ENCODE measurements at regions not wholly inside any gene's neighbourhood (a gene's known extent, or its start where the extent isn't known, plus 50 kb on each side); places are given as distances from the start of the nearest gene placed in this dataset.

- H3K9me3 Mint-ChIP-seq = no peaks in the 10 kb centered on the region
- no peak for TF ChIP-seq CTCF (conservative IDR thresholded peaks at IDR 0.05)
- no peak overlapping the region for H3K27ac Mint-ChIP-seq
- H3K27me3 ChIP-seq (ENCODE audit: control insufficient read depth, insufficient read depth, low read length, poor library complexity, severe bottlenecking) = no peaks in the 10 kb centered on the region
- H3K4me1 Mint-ChIP-seq = peaks cover 11% of the 10 kb centered on the region
- no peaks in the 10 kb centered on the region for H3K4me1 ChIP-seq (ENCODE audit: control insufficient read depth, insufficient read depth, low read length)
- no peak overlapping the region for H3K9ac ChIP-seq (ENCODE audit: extremely low read depth, low read length, poor library complexity, severe bottlenecking)
- H3K27ac ChIP-seq (ENCODE audit: low read depth, low read length) = no peak overlapping the region
- 88 to 95% methylated on average over 4 of the region's 4 CpGs for WGBS, 2 experiments (ENCODE audit: insufficient coverage in 1 of 2, insufficient read length in 1 of 2)
- H3K27me3 Mint-ChIP-seq (ENCODE audit: insufficient read depth) = peaks cover 17% of the 10 kb centered on the region
- H3K9me3 ChIP-seq (ENCODE audit: control insufficient read depth, low read length) = no peaks in the 10 kb centered on the region
- no peak for DNase-seq
- no peak overlapping the region for H3K4me3 ChIP-seq (ENCODE audit: low read length)
- no peak overlapping the region for H3K4me3 Mint-ChIP-seq
- H3K36me3 Mint-ChIP-seq (ENCODE audit: low read depth) = no peaks in the 10 kb centered on the region
- H3K36me3 ChIP-seq (ENCODE audit: control insufficient read depth, insufficient read depth, low read length) = no peaks in the 10 kb centered on the region
Measured at GRCh38 chr15:66960519-66960918, 104.9 kb upstream of the SMAD3 start.

- no peaks in the 10 kb centered on the region for H3K9me3 ChIP-seq (ENCODE audit: control insufficient read depth, low read length)
- no peak for DNase-seq
- no peak overlapping the region for H3K9ac ChIP-seq (ENCODE audit: extremely low read depth, low read length, poor library complexity, severe bottlenecking)
- H3K9me3 Mint-ChIP-seq = no peaks in the 10 kb centered on the region
- H3K4me1 ChIP-seq (ENCODE audit: control insufficient read depth, insufficient read depth, low read length) = no peaks in the 10 kb centered on the region
- 86 to 91% methylated on average over 4 to 5 of the region's 5 CpGs for WGBS, 2 experiments (ENCODE audit: insufficient coverage in 1 of 2, insufficient read length in 1 of 2)
- H3K36me3 Mint-ChIP-seq (ENCODE audit: low read depth) = no peaks in the 10 kb centered on the region
- H3K4me3 ChIP-seq (ENCODE audit: low read length) = no peak overlapping the region
- H3K4me1 Mint-ChIP-seq = peaks cover 11% of the 10 kb centered on the region
- peaks cover 13% of the 10 kb centered on the region for H3K27me3 Mint-ChIP-seq (ENCODE audit: insufficient read depth)
- H3K4me3 Mint-ChIP-seq = no peak overlapping the region
- no peak overlapping the region for H3K27ac Mint-ChIP-seq
- no peaks in the 10 kb centered on the region for H3K27me3 ChIP-seq (ENCODE audit: control insufficient read depth, insufficient read depth, low read length, poor library complexity, severe bottlenecking)
- H3K36me3 ChIP-seq (ENCODE audit: control insufficient read depth, insufficient read depth, low read length) = no peaks in the 10 kb centered on the region
- H3K27ac ChIP-seq (ENCODE audit: low read depth, low read length) = no peak overlapping the region
- no peak for TF ChIP-seq CTCF (conservative IDR thresholded peaks at IDR 0.05)
Measured at GRCh38 chr15:66961407-66961884, 104.0 kb upstream of the SMAD3 start.

GRCh38 chr15:66961901-66962300 lies 103.5 kb upstream of the SMAD3 start:
- Histone ChIP-seq H3K9me3 (ENCODE audit: control insufficient read depth, low read length) (no peaks in the 10 kb centered on the region), H3K4me3 (ENCODE audit: low read length) (no peak overlapping the region), H3K27me3 (ENCODE audit: control insufficient read depth, insufficient read depth, low read length, poor library complexity, severe bottlenecking) (no peaks in the 10 kb centered on the region), H3K27ac (ENCODE audit: low read depth, low read length) (no peak overlapping the region), H3K36me3 (ENCODE audit: control insufficient read depth, insufficient read depth, low read length) (no peaks in the 10 kb centered on the region), H3K9ac (ENCODE audit: extremely low read depth, low read length, poor library complexity, severe bottlenecking) (no peak overlapping the region), H3K4me1 (ENCODE audit: control insufficient read depth, insufficient read depth, low read length) (no peaks in the 10 kb centered on the region)
- DNase-seq = no peak
- no peak overlapping the region for H3K27ac Mint-ChIP-seq
- H3K36me3 Mint-ChIP-seq (ENCODE audit: low read depth) = no peaks in the 10 kb centered on the region
- H3K9me3 Mint-ChIP-seq = no peaks in the 10 kb centered on the region
- peaks cover 11% of the 10 kb centered on the region for H3K4me1 Mint-ChIP-seq
- TF ChIP-seq CTCF (conservative IDR thresholded peaks at IDR 0.05) = no peak
- peaks cover 13% of the 10 kb centered on the region for H3K27me3 Mint-ChIP-seq (ENCODE audit: insufficient read depth)
- no peak overlapping the region for H3K4me3 Mint-ChIP-seq
- 79 to 84% methylated on average over 7 to 10 of the region's 10 CpGs for WGBS, 2 experiments (ENCODE audit: insufficient coverage in 1 of 2, insufficient read length in 1 of 2)
